ENCODE measurements at regions not wholly inside any gene's neighbourhood (a gene's known extent, or its start where the extent isn't known, plus 50 kb on each side); places are given as distances from the start of the nearest gene placed in this dataset.

DNA sequence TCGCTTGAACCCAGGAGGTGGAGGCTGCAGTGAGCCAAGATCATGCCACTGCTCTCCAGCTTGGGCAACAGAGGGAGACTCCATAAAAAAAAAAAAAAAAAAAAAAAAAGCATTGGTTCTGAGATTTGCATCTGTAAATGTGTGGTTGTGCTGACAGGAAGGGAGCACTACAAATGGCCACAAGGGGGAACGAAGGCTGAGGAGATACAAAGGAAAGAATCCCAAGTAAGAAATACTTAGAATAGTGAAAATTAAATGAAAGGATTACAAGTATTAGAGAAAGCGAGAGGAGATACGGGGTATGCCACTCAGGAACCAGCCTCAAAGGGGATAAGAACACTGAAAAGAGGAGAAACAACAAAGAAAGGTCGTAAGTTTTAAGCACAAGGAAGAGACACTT, 284.9 kb downstream of the KLF12 start:
- Mint-ChIP-seq H3K4me3 (no peak overlapping the region), H3K27ac (peak overlapping the region; percentile 22), H3K27me3 (no peaks in the 10 kb centered on the region), H3K4me1 (ENCODE audit: low read depth) (peaks cover 40% of the 10 kb centered on the region), H3K36me3 (ENCODE audit: low read depth) (peaks cover 15% of the 10 kb centered on the region), H3K9me3 (no peaks in the 10 kb centered on the region)
- ATAC-seq (peak; percentile 39), DNase-seq (peak; percentile 43)
- CTCF ChIA-PET: interaction anchor here (1.2 to 2.1 kb wide), 7 partner anchors 10 to 214 kb away, joined by 3 to 8 read pairs (median 4); no protein-coding TSS in a partner anchor
- TF ChIP-seq, protein P1, sequence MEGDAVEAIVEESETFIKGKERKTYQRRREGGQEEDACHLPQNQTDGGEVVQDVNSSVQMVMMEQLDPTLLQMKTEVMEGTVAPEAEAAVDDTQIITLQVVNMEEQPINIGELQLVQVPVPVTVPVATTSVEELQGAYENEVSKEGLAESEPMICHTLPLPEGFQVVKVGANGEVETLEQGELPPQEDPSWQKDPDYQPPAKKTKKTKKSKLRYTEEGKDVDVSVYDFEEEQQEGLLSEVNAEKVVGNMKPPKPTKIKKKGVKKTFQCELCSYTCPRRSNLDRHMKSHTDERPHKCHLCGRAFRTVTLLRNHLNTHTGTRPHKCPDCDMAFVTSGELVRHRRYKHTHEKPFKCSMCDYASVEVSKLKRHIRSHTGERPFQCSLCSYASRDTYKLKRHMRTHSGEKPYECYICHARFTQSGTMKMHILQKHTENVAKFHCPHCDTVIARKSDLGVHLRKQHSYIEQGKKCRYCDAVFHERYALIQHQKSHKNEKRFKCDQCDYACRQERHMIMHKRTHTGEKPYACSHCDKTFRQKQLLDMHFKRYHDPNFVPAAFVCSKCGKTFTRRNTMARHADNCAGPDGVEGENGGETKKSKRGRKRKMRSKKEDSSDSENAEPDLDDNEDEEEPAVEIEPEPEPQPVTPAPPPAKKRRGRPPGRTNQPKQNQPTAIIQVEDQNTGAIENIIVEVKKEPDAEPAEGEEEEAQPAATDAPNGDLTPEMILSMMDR (IDR thresholded peaks at IDR 0.05): peak; percentile 32
- POLR2A ChIA-PET: no interaction called here
- intact Hi-C loops (cut with micrococcal nuclease): no loop called here

DNA sequence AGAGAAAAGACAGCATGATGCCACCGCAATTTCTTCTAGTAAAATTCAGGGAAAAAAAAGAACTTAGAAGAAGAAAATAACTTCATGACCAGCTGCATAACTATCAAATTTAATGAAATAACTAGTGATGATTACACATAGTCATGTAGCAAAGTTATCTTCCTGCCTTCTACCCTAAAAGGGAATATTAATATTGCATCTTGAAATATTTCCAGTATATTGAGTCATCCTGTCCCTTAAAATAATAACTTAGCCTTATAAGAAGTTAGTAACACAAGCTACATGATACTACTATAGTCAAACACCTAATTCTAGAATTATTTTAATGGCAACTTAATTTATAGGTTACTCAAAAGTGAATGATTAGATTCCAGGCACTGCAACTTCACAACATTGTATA, 289.2 kb downstream of the KLF12 start:
- Mint-ChIP-seq H3K36me3 (ENCODE audit: low read depth) (peaks cover 10% of the 10 kb centered on the region), H3K27me3 (no peaks in the 10 kb centered on the region), H3K9me3 (no peaks in the 10 kb centered on the region), H3K4me1 (ENCODE audit: low read depth) (peaks cover 35% of the 10 kb centered on the region), H3K27ac (no peak overlapping the region), H3K4me3 (no peak overlapping the region)
- ChIA-PET POLR2A (no interaction called here), CTCF (no interaction called here)
- TF ChIP-seq, protein P1 (IDR thresholded peaks at IDR 0.05): no peak
- no peak for DNase-seq
- no peak for ATAC-seq
- intact Hi-C loops (cut with micrococcal nuclease): no loop called here

DNA sequence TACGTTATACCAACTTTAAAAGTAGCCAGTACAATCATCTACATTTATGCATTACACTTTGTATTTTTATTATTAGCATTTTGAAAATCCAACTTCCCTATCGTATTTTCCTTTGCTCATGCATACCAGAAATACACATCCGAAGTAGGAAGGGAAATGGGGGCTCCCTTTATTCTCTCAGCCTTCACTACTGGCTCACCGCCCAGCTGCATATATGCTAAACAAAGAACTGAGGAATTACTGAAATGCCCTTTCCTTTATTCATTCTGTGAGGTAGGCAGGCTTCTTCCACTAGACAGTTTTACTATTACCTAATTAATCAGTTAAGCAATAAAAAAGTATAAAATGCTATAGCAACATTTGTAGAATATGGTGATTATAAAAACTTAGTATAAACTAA, 291.6 kb downstream of the KLF12 start:
- POLR2A ChIA-PET: no interaction called here
- CTCF ChIA-PET: interaction anchor here (0.6 to 1.1 kb wide), 2 partner anchors 167 to 880 kb away, joined by 3 read pairs; no protein-coding TSS in a partner anchor
- DNase-seq (no peak), ATAC-seq (no peak)
- TF ChIP-seq, protein P1 (IDR thresholded peaks at IDR 0.05): no peak
- Mint-ChIP-seq H3K9me3 (no peaks in the 10 kb centered on the region), H3K27ac (no peak overlapping the region), H3K4me3 (no peak overlapping the region), H3K4me1 (ENCODE audit: low read depth) (peaks cover 31% of the 10 kb centered on the region), H3K36me3 (ENCODE audit: low read depth) (peaks cover 10% of the 10 kb centered on the region), H3K27me3 (no peaks in the 10 kb centered on the region)
- intact Hi-C loops (cut with micrococcal nuclease): no loop called here

DNA sequence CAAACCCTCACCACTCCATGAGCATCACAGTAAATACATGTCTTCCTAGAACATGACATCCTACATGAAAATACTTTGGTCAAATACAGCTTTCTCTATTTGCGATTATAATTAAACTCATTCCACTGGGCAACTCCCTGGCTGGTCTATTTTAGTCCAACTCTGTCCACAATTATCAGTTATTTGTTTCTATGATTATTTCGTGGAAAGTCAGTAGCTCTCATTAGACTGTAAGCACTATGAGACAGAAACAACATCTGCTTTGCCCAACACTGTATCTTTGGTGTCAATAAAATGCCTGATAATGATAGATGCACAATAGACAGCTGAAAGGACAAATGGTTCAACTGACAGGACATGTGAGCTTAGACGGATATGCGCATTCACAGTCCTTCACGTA, 292.0 kb downstream of the KLF12 start:
- H3K36me3 Mint-ChIP-seq (ENCODE audit: low read depth): peaks cover 10% of the 10 kb centered on the region
- H3K4me1 Mint-ChIP-seq (ENCODE audit: low read depth): peaks cover 34% of the 10 kb centered on the region
- TF ChIP-seq, protein P1 (IDR thresholded peaks at IDR 0.05): no peak
- no peak overlapping the region for H3K4me3 Mint-ChIP-seq
- intact Hi-C loops (cut with micrococcal nuclease): no loop called here
- no peak overlapping the region for H3K27ac Mint-ChIP-seq
- DNase-seq (no peak), ATAC-seq (no peak)
- POLR2A ChIA-PET: no interaction called here
- CTCF ChIA-PET: interaction anchor here (0.6 to 1.1 kb wide), 2 partner anchors 167 to 880 kb away, joined by 3 read pairs; no protein-coding TSS in a partner anchor
- H3K27me3 Mint-ChIP-seq: no peaks in the 10 kb centered on the region
- H3K9me3 Mint-ChIP-seq: no peaks in the 10 kb centered on the region

DNA sequence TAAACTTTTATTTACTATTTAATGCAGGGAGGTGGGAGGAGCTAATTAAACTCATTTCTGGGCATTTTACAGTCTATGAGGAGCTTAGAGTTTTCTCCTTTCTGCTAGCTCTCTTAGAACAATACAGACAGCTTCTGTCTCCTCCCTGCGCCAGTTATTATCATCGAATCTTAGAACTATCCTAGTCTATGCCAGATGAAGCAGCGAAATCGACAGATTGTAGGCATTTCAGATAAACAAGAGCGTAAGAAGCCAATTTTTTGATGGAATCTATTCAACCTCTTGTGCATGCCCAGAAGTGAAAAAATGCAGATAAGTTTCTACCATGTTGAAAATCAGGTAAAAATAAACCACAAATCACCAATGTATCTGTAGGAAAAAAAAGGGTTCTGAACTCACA, 297.1 kb downstream of the KLF12 start:
- TF ChIP-seq, protein P1 (IDR thresholded peaks at IDR 0.05): no peak
- Mint-ChIP-seq H3K4me3 (no peak overlapping the region), H3K9me3 (no peaks in the 10 kb centered on the region), H3K27me3 (no peaks in the 10 kb centered on the region), H3K4me1 (ENCODE audit: low read depth) (peaks cover 43% of the 10 kb centered on the region), H3K27ac (no peak overlapping the region), H3K36me3 (ENCODE audit: low read depth) (no peaks in the 10 kb centered on the region)
- DNase-seq (no peak), ATAC-seq (no peak)
- POLR2A ChIA-PET: interaction anchor here (1.2 kb wide), 1 partner anchor 15 kb away, joined by 3 read pairs; no protein-coding TSS in a partner anchor
- CTCF ChIA-PET: interaction anchor here (1.3 to 2.5 kb wide), 3 partner anchors 11 to 14 kb away, joined by 3 to 10 read pairs (median 6); no protein-coding TSS in a partner anchor
- intact Hi-C loops (cut with micrococcal nuclease): no loop called here
